ENCODE measurements at regions not wholly inside any gene's neighbourhood (a gene's known extent, or its start where the extent isn't known, plus 50 kb on each side); places are given as distances from the start of the nearest gene placed in this dataset.

DNA sequence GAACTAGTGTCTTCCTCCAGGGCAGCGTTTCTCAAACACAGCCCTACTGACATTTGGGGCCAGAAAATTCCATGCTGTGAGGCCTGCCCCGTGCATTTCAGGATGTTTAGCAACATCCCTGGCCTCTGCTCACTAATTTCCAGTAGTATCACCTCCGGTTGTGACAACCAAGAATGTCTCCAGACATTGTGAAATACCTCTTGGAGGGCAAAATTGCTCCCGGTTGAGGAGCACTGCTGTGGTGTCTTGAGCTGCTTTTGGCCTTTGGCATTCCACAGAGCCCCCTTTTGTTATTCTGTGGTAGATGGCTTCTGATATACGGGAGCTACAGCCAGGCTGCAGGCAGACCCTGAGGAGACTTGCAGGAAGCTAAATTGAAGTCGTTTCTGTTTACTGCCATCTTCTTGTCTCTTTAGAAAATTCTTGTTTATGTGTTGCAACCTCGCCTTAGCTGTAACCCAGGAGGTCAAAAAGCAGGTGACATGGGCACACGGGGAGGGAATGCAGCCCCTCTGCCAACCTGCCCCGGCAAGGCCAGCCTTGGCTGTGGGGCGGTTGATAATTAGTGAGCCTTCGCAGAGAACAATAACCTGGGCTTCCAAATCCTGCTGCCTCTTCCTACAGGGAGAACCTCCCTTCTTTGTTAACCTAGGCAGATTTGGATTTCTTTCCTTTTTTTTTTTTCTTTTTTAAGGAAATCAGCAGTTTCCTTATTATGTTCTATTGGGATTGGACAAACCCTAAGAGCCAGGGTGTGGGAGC lies 74.7 kb upstream of the AKT3 start:
- peak; percentile 71 for DNase-seq (ENCODE audit: low read depth)
- TF ChIP-seq, protein P1, sequence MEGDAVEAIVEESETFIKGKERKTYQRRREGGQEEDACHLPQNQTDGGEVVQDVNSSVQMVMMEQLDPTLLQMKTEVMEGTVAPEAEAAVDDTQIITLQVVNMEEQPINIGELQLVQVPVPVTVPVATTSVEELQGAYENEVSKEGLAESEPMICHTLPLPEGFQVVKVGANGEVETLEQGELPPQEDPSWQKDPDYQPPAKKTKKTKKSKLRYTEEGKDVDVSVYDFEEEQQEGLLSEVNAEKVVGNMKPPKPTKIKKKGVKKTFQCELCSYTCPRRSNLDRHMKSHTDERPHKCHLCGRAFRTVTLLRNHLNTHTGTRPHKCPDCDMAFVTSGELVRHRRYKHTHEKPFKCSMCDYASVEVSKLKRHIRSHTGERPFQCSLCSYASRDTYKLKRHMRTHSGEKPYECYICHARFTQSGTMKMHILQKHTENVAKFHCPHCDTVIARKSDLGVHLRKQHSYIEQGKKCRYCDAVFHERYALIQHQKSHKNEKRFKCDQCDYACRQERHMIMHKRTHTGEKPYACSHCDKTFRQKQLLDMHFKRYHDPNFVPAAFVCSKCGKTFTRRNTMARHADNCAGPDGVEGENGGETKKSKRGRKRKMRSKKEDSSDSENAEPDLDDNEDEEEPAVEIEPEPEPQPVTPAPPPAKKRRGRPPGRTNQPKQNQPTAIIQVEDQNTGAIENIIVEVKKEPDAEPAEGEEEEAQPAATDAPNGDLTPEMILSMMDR (conservative IDR thresholded peaks at IDR 0.05; ENCODE audit: low read length), result no peak
- H3K4me3 ChIP-seq (ENCODE audit: low read length), result no peak overlapping the region

DNA sequence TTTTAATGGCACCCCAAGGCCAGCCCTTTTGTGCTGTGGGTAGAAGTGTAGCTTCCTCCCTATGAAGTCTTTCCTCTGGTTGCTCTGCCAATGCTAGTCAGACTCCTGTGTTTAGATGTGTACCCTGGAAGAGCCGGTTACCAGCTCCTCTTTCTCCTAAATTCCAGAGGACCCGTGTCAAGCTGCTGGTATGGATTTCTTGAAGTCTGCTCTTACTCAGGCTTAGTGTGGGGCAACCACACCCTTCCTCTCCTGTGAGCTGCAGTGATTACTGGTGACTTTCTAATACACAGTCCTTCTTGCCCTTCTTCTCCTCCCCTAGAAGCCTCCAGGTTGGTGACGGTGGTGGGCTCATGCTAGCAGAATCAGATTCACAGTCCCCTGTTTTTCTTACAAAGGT lies 74.1 kb upstream of the AKT3 start:
- H3K4me3 ChIP-seq (ENCODE audit: low read length), result no peak overlapping the region
- TF ChIP-seq, protein P1 (conservative IDR thresholded peaks at IDR 0.05; ENCODE audit: low read length), result no peak
- DNase-seq (ENCODE audit: low read depth), result peak; percentile 81

DNA sequence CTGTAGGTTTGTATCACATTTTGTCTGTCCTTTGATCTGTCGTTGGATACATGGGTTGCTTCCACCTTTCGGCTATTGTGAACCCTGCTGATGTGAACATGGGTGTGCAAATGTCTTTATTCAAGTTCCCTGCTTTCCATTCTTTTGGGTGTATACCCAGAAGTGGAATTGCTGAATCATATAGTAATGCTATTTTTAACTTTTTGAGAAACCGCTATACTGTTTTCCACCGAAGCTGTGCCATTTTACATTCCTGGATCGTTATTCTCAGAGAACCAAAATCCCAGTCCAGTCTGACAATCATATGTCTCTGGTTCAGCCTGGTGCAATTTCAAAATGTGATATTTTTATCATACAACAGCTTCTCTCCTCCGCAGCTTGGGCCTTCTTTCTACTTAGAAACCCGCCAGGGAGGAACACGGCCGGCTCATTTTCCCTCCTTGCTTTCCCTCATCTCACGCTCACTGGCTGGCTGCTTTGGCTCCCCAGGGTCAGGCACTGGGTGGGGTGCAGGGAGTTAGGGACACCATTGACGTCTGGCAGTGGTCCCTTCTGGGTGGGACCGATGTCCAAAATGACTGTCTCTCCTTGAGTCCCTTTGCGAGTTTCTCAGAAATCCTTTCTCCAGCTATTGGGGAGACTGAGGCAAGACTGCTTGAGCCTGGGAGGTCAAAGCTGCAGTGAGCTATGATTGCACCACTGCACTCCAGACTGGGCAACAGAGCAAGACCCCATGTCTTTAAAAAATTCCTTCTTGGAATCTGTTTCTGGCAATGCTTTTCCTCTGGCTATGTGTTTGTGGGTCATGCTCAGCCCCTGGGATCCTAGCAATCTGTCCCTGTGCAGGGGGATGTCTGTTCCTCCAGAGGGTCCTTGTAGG lies 73.5 kb upstream of the AKT3 start:
- DNase-seq (ENCODE audit: low read depth), result no peak
- H3K4me3 ChIP-seq (ENCODE audit: low read length), result no peak overlapping the region
- TF ChIP-seq, protein P1 (conservative IDR thresholded peaks at IDR 0.05; ENCODE audit: low read length), result no peak

DNA sequence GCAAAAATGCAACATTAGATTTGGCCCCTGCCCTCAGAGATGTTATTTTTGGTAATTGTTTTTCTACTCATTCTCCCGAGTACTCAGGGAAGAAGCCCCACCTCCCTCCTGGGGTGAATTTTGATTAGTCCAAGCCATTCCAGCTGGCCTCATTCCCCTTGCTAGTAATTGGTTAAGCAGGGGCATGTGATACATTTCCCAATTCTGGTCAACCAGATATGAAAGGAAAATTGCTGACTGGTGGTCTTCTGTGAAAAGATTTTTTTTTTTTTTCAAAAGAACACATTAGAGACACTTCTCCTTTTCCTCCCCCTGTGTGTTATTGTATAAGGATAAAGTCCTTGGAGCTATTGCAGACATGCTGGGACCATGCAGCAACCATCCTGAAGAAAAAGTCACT lies 71.1 kb upstream of the AKT3 start:
- TF ChIP-seq, protein P1 (conservative IDR thresholded peaks at IDR 0.05; ENCODE audit: low read length), result no peak
- DNase-seq (ENCODE audit: low read depth), result no peak
- H3K4me3 ChIP-seq (ENCODE audit: low read length), result no peak overlapping the region

DNA sequence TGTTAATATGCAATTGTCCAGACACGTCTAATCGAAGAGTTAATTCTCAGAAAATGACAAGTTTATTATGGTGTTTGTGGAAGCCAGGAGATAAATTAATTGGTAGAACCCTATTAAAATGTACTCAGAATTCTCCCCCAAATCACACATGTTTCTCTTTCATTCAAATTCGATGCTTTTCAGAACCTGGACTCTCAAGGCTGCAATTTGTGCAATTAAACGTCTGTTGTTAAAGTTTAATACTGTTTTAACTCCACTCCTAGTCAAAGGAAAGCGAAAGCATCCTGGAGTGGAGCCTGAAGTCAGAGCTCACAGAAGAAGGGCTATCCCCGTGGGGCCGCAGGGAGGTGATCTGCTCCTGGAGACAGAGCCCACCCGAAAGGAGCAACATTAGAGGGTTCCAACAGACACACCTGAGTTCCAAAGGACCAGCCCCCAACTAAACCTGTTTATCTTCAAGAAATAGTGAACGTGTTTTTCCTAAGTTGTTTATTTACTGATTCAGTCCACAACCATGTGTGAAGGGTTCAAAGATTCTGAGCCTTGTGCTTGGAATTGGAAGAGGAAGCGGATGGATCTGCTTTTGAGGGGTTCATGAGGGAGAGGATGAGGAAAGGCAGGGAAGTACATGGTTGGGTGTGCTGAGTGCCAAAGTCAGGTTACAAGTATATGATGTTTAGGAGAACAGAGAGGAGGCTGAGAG lies 68.0 kb upstream of the AKT3 start:
- DNase-seq (ENCODE audit: low read depth), result peak; percentile 22
- TF ChIP-seq, protein P1 (conservative IDR thresholded peaks at IDR 0.05; ENCODE audit: low read length), result no peak; the same call in 1 of the 2 replicates

DNA sequence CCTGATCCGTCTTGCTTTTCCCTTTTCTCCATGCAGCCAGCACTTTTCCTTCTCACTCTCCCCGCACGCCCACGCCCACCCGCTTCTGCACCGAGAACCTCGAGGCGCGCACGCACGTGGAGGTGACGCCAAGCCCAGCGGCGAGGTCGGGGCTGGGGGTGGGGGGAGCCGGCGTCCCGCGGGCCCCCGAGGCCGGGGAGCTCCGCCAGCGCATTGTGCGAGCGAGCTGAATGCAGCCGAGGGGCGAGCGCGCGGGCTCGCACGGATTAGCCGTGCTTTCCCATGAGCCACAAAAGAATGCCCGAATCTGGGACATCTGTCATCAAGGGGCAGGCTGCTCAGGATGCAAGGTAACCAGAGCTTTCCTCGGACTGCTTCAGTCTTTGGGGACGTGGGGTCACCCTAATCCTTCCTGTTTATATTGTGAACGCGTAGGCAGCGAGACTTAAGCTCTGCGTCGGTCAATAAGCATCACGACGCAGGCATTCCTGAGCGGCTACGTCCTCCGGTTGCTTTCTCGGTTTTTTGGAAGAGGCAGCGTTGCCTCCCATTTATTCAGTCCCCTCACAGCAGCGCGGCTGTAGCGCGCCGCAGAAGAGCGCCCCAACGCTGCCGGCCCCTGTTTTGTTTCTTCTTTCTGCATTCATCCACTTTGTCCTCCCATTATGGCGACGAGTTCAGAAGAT lies 67.3 kb upstream of the AKT3 start:
- DNase-seq (ENCODE audit: low read depth), result peak; percentile 76
- H3K4me3 ChIP-seq (ENCODE audit: low read length), result peak overlapping the region; percentile 72
- TF ChIP-seq, protein P1 (conservative IDR thresholded peaks at IDR 0.05; ENCODE audit: low read length), result peak; percentile 16; the same call in 1 of the 2 replicates

More for the DNA sequence above, 68.0 kb upstream of the AKT3 start:
- peak overlapping the region; percentile 72 for H3K4me3 ChIP-seq (ENCODE audit: low read length)

Measured in AG10803 (cell line).